Heart left ventricle (tissue), 16 donors: ENCODE measurements at regions not wholly inside any gene's neighbourhood (a gene's known extent, or its start where the extent isn't known, plus 50 kb on each side); places are given as distances from the start of the nearest gene placed in this dataset.
"Not testable (repeated sequence)": the region's sequence is repeated elsewhere in the genome, so short reads cannot be mapped to it uniquely, and the experiment has no call there.

Experiments
- ATAC-seq, 4 donors: fragments of 200-7000 bp; cut with Tn5 transposase; one replicate each; pipeline ENCODE4 v1.9.1; 2020 to 2022; ENCODE audit warnings: moderate library complexity in 4 of 4, mild to moderate bottlenecking in 3 of 4, moderate number of reproducible peaks in 1 of 4
- DNase-seq, 5 donors: peaks; one replicate each; pipeline ENCODE4 v3.0.0-alpha.2; 2020
- H3K27ac ChIP-seq, 12 donors: fragments of 200-600 bp; sonication (generic) in 4 of 12; one replicate each; pipeline versions ENCODE4 v1.5.0 to v1.8.0; 2016 to 2022; ENCODE audit warnings: mild to moderate bottlenecking in 2 of 12
- H3K27me3 ChIP-seq, 9 donors: fragments of 200-600 bp; sonication (generic) in 2 of 9; one replicate each; pipeline versions ENCODE4 v1.5.1 to v1.8.0; 2016 to 2022; ENCODE audit warnings: mild to moderate bottlenecking in 3 of 9
- H3K36me3 ChIP-seq, 9 donors: fragments of 200-600 bp; sonication (generic) in 2 of 9; one replicate each; pipeline versions ENCODE4 v1.5.0 to v1.8.0; 2018 to 2022; ENCODE audit warnings: mild to moderate bottlenecking in 2 of 9
- H3K4me1 ChIP-seq, 12 donors: fragments of 200-600 bp; sonication (generic) in 4 of 12; one replicate each; pipeline versions ENCODE4 v1.5.0 to v1.8.0; 2016 to 2022; ENCODE audit warnings: mild to moderate bottlenecking in 3 of 12
- H3K4me3 ChIP-seq, 12 donors: fragments of 200-600 bp; sonication (generic) in 4 of 12; one replicate each; pipeline versions ENCODE4 v1.5.0 to v1.8.0; 2017 to 2022; ENCODE audit warnings: mild to moderate bottlenecking in 9 of 12, moderate library complexity in 4 of 12
- H3K9me3 ChIP-seq, 12 donors: fragments of 200-600 bp; sonication (generic) in 4 of 12; one replicate each; pipeline versions ENCODE4 v1.5.0 to v1.8.0; 2016 to 2022; ENCODE audit warnings: mild to moderate bottlenecking in 1 of 12
- POLR2A ChIP-seq, 2 donors: fragments of 450-650 bp; IDR thresholded peaks; one replicate each; pipeline ENCODE4 v1.6.1; 2017; ENCODE audit warnings: antibody characterized with exemption in 2 of 2, mild to moderate bottlenecking in 2 of 2, moderate library complexity in 2 of 2
- WGBS, 4 donors: extraction: QIAGEN DNeasy Blood & Tissue Kit in 2 of 4; methylation state at CpG; one replicate each; pipeline versions ENCODE4 v1.1.5 to v1.1.7; 2013 to 2018; 5-methylcytosine and 5-hydroxymethylcytosine counted together
- intact Hi-C, 10 donors: fragments of 100-400 bp; cut with DNase I; formaldehyde crosslinking; loops; one replicate each; pipeline versions ENCODE4 v1.11.1 to v1.14.2; 2022
- TF ChIP-seq, protein P1 (sequence below), 12 donors: fragments of 200-600 bp; sonication (generic) in 4 of 12; IDR thresholded peaks; one replicate each; pipeline versions ENCODE4 v1.5.0 to v1.8.0; 2018 to 2022; ENCODE audit warnings: antibody characterized with exemption in 12 of 12, mild to moderate bottlenecking in 5 of 12
- donor health status: ischemic (EF 13 %, LVEDD 7.1; RV severe dilation, severe dysfunction).
- donor health status: healthy with polysubstance abuse.
- donor health status: DM: no; HTN: yes; CAD: no.
- donor health status: DM: no; HTN: no; CAD: no.
- donor health status: ischemic (EF 25% LVEDD 6.9; RV normal size, moderate dysfunction).
- donor health status: ischemic (EF 25% LVEDD 5.7; RV mildly dilated, moderate dysfunction).
- donor health status: healthy.
- donor health status: DM: yes; HTN: yes; CAD: no.
- donor health status: ischemic (EF 35%, LVEDD 5.7; RV mildly dilated, moderate dysfunction).
- donor health status: nonischemic (EF 11% LVEDD 7.7; RV severe dilation, severe dysfunction).
- donor health status: DM: yes; HTN: yes; CAD: no.
- donor health status: PGD.
- donor health status: ischemic (EF 29% LVEDD 5.4; RV normal size, mild dysfunction).
- donor health status: nonischemic (EF 23%, LVEDD 6.1; RV moderate dilation, normal function).

DNA sequence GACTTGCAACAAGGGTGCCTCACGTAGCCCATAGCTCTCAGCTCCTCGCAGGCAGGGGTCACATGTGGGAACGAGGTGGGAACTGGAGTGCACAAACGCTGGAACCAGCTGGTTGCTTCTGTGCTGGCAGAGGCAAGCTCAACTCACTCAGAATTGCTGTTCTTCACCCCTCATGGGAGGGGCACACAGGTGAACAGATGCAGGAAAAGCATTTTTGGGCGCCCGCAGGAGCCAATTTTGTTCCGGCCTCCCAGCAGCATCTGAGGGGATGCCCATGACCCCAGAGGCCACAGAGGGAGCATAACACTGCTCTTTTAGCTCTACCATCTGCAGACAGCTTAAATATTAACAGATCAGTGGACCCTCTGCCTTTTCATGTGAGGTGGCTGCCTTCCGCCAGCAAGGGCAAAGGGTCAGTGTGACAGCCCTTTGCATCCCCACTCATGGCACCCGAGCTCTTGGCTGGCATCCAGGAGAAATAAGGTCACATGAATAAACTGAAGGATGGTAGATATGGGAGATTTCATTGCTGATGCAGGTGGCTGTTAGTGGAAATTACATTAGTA lies 196.2 kb downstream of the SLCO4C1 start:
- DNase-seq = no peak
- intact Hi-C loops = no loop called here
- no peak for ATAC-seq
- Histone ChIP-seq H3K4me1 (no peaks in the 10 kb centered on the region), H3K36me3 (no peaks in the 10 kb centered on the region), H3K27me3 (no peaks in the 10 kb centered on the region), H3K27ac (no peak overlapping the region), H3K9me3 (peaks cover 0 to 11% (median 0%) of the 10 kb centered on the region in 12 donors), H3K4me3 (no peak overlapping the region)
- TF ChIP-seq, protein P1, sequence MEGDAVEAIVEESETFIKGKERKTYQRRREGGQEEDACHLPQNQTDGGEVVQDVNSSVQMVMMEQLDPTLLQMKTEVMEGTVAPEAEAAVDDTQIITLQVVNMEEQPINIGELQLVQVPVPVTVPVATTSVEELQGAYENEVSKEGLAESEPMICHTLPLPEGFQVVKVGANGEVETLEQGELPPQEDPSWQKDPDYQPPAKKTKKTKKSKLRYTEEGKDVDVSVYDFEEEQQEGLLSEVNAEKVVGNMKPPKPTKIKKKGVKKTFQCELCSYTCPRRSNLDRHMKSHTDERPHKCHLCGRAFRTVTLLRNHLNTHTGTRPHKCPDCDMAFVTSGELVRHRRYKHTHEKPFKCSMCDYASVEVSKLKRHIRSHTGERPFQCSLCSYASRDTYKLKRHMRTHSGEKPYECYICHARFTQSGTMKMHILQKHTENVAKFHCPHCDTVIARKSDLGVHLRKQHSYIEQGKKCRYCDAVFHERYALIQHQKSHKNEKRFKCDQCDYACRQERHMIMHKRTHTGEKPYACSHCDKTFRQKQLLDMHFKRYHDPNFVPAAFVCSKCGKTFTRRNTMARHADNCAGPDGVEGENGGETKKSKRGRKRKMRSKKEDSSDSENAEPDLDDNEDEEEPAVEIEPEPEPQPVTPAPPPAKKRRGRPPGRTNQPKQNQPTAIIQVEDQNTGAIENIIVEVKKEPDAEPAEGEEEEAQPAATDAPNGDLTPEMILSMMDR (IDR thresholded peaks at IDR 0.05) = no peak
- 55 to 75% (median 70%) methylated on average over 9 of the region's 9 CpGs for WGBS, 4 donors

DNA sequence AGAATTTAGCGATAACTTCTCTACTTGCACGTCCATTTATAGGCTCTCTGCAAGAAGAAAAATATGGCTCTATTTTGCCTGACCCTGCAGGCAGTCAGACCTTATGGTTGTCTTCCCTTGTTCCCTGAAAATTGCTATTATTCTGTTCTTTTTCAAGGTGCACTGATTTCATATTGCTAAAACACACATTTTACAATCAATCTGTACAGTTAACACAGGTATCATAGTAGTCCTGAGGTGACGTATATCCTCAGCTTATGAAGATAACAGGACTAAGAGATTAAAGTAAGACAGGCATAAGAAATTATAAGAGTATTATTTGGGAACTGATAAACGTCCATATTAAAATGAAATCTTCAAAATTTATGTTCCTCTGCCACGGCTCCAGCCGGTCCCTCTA lies 197.0 kb downstream of the SLCO4C1 start:
- H3K4me1 ChIP-seq, H3K36me3 ChIP-seq, DNase-seq, H3K4me3 ChIP-seq, ATAC-seq, H3K27ac ChIP-seq, intact Hi-C loops, H3K27me3 ChIP-seq: not testable (repeated sequence)
- 79 to 82% (median 80%) methylated on average over 6 of the region's 6 CpGs for WGBS, 4 donors
- H3K9me3 ChIP-seq = peaks cover 0 to 11% (median 0%) of the 10 kb centered on the region in 12 donors

DNA sequence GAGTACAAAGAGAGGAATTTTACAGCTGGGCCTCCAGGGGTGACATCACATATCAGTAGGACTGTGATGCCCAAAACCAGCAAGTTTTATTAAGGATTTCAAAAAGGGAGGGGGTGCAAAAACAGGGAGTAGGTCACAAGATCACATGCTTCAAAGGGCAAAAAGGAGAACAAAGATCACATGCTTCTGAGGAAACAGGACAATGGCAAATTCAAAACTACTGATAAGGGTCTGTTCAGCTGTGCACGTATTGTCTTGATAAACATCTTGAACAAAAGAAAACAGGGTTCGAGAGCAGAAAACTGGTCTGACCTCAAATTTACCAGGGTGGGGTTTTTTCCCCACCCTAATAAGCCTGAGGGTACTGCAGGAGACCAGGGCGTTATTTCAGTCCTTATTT lies 197.5 kb downstream of the SLCO4C1 start:
- H3K27me3 ChIP-seq, H3K27ac ChIP-seq, H3K4me3 ChIP-seq, DNase-seq, ATAC-seq, H3K36me3 ChIP-seq, H3K4me1 ChIP-seq, intact Hi-C loops: not testable (repeated sequence)
- WGBS, 4 donors = 47 to 61% (median 53%) methylated on average over 3 of the region's 3 CpGs
- H3K9me3 ChIP-seq = peaks cover 0 to 11% (median 0%) of the 10 kb centered on the region in 12 donors

DNA sequence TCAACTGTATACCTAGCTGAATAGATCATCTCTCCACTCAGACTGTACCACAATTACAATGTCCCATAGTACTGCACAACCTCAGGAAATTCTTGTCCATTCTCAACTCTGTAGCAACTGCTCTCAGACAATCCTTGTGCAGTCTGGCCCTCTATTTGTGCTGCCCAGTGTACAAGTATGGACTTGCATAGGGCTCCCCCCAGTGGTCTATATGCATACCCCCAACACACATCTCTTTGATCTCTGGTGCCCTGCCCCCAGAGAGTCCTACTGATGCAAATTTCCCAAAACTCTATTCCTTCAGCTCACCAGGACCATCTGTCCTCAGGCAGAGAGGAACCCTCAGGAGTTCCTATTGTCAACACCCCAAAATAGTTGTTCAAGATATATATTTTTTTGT lies 205.3 kb downstream of the SLCO4C1 start:
- no peak for TF ChIP-seq POLR2A (IDR thresholded peaks at IDR 0.05)
- TF ChIP-seq, protein P1 (IDR thresholded peaks at IDR 0.05) = no peak
- intact Hi-C loops = no loop called here
- Histone ChIP-seq H3K27me3 (peaks cover 0 to 3% (median 0%) of the 10 kb centered on the region in 9 donors), H3K4me3 (no peak overlapping the region), H3K4me1 (no peaks in the 10 kb centered on the region), H3K36me3 (no peaks in the 10 kb centered on the region), H3K9me3 (no peaks in the 10 kb centered on the region), H3K27ac (no peak overlapping the region)
- DNase-seq (no peak), ATAC-seq (no peak)

DNA sequence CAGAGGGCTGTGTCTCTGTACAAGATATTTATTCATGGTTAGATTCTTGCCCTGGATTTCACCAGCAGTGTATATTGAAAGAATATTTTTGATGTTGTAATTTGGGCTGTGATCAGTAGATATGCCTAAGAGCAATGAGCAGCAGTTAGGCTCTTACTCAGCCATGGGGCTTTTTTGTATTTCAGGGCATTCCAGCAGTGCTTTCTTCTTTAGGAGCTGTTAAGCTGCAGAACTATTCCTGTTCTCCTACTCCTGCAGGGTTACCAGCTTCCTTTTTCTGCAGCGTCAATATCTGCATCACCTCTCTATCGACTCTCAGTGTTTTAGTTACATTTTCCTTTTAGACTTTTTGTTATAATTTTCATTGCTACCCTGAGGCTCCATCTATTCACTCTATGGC lies 206.2 kb downstream of the SLCO4C1 start:
- intact Hi-C loops = no loop called here
- Histone ChIP-seq H3K27ac (no peak overlapping the region), H3K4me3 (no peak overlapping the region), H3K4me1 (no peaks in the 10 kb centered on the region), H3K9me3 (no peaks in the 10 kb centered on the region), H3K27me3 (peaks cover 0 to 3% (median 0%) of the 10 kb centered on the region in 9 donors), H3K36me3 (no peaks in the 10 kb centered on the region)
- DNase-seq (no peak), ATAC-seq (no peak)
- no peak for TF ChIP-seq POLR2A (IDR thresholded peaks at IDR 0.05)
- TF ChIP-seq, protein P1 (IDR thresholded peaks at IDR 0.05) = no peak
- 60 to 73% (median 67%) methylated on average over 2 of the region's 2 CpGs for WGBS, 4 donors
